GM12873 (cell line): ENCODE measurements at regions not wholly inside any gene's neighbourhood (a gene's known extent, or its start where the extent isn't known, plus 50 kb on each side); places are given as distances from the start of the nearest gene placed in this dataset.

Experiments
- CTCF ChIP-seq: IDR thresholded peaks from 2 replicates; pipeline ENCODE4 v1.5.1; 2012; ENCODE audit warnings: low read depth, mild to moderate bottlenecking, moderate library complexity, low read length, control low read depth; ENCODE audit not compliant: insufficient read depth; ENCODE audit errors: missing control alignments

DNA sequence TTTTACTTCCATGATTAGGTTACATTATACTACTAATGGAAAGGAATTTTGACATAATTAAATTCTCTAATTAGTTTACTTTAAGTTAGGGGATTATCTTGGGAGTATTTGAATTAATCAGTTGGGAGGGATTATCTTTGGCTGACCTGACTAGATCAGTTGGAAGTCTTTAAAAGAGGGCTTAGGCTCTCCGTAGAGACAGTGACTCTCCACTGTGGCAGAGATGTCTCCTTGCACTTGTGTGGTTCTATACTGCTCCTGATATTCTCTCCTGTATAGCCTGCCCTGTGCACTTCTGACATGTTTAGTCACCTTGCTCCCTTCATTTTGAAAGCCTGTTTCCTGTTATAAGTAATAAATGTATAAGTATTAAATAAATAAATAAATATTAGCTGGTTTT lies 1612.3 kb upstream of the PRR20A start:
- TF ChIP-seq CTCF, result no peak

DNA sequence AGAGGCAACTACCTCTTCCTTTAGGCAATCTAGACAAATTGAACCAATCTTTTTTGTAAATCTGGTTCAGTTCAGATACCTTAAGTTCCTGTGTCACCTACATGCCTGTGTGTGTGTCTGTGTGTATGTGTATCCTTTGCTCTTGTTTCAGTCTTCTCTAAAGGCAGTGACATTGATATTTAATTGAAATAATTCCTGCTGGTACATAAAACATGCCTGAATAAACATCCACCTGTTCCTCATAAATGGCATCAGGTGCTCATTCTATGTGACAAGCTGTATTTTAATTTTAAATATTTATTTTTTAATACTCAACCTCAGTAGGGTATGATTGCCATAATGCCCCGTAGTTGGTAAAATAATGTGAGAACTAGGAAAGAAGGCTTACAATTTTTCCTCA lies 1606.4 kb upstream of the PRR20A start:
- TF ChIP-seq CTCF, result no peak

- TF ChIP-seq CTCF, result no peak
Measured at GRCh38 chr13:55538424-55538823, 1602.3 kb upstream of the PRR20A start.

GRCh38 chr13:55543053-55543452 lies 1597.7 kb upstream of the PRR20A start:
- TF ChIP-seq CTCF, result no peak

- no peak for TF ChIP-seq CTCF
Measured at GRCh38 chr13:55550624-55551023, 1590.1 kb upstream of the PRR20A start.

DNA sequence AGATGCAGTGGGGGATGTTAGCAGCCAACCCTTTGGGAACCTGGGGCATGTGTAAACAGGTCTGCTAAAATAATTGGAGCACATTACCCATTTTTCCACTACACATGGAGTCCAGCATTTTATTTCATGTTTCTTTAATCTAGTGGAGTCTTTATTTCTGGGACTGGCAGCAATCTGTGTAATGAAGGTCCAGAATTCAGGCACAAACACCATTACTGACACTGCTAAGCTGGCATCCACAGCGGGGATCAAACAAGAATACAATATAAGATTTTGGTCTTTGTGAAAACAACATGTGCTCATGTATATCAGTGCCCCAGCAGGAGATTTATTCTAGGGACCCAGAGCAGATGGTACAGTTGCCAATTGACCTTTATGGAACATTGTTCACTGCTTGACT lies 1587.0 kb upstream of the PRR20A start:
- no peak for TF ChIP-seq CTCF

GRCh38 chr13:55554741-55555140 lies 1586.0 kb upstream of the PRR20A start:
- TF ChIP-seq CTCF, result no peak
